Stimulated activated CD8-positive, alpha-beta memory T cell treated with anti-CD3 and anti-CD28 coated beads, Interleukin-7, amount 100 ng/mL, for 48 hours (primary cell): ENCODE measurements at regions not wholly inside any gene's neighbourhood (a gene's known extent, or its start where the extent isn't known, plus 50 kb on each side); places are given as distances from the start of the nearest gene placed in this dataset.

ENCODE experiments used
- DNase-seq, 2 donors: peaks; one replicate each; pipeline ENCODE4 v3.0.0-alpha.2; 2020; ENCODE audit warnings: low read depth in 1 of 2; ENCODE audit errors: extremely low read depth in 1 of 2

DNA sequence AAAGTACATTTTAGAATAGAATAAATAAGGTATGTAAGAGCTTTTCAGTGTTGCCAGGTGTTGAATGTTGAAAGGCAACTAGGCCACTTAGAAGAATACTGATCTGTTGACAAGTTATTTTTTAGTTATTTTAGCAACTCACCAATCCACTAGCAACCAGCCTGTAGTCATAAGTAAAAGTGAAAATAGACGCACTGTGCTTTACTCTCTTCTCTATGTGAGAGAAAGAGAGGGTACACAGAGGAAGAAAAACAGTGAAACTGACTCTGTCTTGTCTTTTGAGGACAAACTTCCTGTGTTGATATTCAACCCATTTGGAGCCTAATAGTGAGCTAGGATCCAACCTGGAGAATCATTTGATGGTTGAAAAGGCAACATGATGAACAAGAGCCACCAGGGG, 327.1 kb upstream of the GOLIM4 start:
- no peak for DNase-seq

DNA sequence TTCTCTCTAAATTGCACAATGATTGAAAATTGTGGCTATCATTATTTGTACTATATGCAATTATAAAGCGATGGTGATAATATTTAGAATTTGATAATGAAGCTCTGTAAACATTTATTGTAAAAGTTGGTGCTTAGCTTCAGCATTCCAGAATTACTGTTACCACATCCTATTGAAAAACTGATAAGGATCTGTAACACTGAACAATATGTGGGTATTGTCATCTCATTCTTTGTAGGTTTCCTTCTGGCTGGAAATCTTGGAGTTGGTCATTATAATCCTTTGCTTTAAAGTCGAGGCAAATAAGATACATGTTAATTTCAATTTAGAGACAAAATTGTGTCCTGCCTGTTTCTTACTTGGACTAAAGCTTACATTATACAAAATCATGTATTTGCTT, 323.4 kb upstream of the GOLIM4 start:
- no peak for DNase-seq

- no peak for DNase-seq
These were observed 321.3 kb upstream of the GOLIM4 start for GRCh38 chr3:168417016-168417415.

DNA sequence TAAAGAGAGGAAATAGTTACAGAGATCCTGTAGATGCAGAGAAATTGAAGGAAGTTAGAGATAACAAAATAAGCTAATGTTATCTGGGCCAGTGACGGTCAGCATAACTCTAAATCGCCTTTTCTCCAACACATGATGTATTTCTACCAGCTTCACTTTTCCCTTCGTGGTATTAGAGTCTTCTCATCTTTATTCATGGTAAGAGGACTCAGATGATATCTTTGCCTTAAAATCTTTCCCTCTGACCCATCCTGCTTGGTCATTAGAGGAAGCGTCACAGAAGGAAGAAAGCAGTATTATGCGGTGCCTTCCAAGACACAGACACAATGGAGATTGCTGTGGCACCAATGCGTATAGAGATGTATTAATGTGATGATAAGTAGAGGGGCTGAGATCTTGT, 320.7 kb upstream of the GOLIM4 start:
- no peak for DNase-seq

- no peak for DNase-seq
These were observed 318.4 kb upstream of the GOLIM4 start for GRCh38 chr3:168414149-168414548.

DNA sequence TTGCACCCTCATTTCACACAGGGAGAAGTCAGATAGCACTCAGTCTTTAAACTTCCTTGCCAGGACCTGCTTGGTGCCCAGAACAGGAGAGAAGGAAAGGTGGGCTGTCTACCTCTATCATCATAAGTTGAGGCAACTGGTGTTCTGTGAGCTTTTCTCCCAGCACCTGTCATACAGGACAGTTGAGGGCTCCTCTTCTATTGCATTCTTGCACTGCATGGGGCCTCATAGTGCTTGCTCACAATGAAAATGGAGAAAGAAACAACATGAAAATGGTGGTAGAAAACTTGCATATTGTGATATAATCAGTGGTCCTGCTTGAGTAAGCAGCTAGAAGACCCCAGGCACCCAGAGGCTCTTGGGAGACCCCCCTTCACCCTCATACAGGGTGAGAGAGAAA, 311.7 kb upstream of the GOLIM4 start:
- no peak for DNase-seq

- DNase-seq = no peak
These were observed 309.6 kb upstream of the GOLIM4 start for GRCh38 chr3:168405288-168405687.

DNA sequence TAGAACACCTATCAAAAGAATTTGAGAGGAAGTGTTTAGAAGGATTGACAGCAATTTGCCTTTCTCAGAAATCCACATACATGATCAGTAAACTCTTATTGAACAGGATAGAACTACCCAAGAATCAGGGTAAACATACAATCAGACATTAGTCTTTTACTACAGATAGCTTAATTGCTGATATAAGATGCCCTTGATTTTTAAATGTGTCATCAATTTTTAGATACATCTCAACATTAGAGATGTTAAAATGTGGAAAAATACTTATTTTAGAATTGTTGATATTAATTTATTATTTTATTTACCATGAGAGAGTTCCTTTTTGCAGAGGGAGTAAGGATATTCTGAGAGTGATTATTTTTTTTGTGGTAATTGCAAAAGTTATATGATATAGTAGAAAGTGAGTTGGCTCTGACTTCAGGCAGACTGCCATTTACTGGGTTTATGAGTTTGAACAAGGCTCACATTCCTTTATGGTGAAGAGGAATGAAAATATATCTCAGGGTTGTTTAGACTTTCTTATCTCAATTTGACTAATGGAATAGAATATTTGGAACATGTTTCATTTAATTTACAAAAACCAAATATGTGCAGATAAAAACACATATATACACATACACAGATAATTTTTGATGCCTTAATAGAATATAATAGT, 302.8 kb upstream of the GOLIM4 start:
- DNase-seq = no peak

GRCh38 chr3:168396861-168397260, 301.1 kb upstream of the GOLIM4 start:
- DNase-seq = no peak

DNA sequence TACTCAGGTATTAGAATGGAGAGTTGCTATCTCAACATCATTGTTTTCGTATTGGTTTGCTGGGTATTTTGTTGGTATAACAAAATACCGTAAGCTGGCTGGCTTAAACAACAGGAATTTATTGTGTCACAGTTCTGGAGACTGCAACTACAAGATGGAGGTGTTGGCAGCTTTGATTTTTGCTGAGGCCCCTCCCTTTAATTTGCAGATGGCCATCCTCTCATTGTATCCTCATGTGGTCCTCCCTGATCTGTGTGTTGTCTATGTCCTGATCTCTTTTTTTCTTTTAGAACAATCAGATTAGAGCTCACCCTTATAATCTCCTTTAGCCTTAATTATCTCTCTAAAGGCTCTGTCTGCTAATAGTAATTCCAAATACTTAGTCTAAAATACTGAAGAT, 299.8 kb upstream of the GOLIM4 start:
- DNase-seq = no peak

DNA sequence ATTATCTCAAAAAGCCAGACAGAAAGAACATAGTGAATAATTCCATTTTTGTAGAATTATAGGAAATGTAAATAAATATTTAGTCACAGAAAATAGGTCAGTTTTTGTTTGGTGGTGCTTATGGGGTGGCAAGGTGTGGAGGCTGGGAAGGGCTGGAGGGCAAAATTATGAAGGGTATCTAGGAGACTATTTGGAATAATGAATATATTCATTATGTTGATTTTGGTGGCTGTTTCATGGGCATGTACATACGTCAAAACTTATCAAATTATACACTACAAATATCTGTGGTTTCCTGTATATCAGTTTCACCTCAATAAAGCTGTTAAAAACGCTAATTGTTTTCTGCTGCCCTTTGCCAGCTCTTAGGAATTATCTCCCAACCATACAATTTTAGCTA, 298.7 kb upstream of the GOLIM4 start:
- DNase-seq = no peak

DNA sequence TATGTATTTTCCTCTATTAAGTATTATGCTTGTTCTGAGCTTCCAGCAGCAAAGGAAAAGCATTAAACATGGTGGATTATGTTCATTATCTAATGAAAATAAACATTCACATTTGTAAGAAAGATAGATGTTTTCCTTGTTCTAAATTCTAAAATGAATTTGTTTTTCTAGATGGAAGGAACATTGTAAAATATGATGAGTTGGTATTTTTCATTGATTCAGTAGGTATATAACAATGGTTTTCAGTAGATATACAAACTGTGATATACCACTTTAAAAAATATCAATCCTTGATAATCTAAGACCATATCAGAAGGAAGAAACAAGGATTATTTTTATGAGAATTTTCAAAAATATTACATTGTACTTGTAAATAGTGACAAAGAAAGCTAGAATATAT, 290.6 kb upstream of the GOLIM4 start:
- DNase-seq = no peak

DNA sequence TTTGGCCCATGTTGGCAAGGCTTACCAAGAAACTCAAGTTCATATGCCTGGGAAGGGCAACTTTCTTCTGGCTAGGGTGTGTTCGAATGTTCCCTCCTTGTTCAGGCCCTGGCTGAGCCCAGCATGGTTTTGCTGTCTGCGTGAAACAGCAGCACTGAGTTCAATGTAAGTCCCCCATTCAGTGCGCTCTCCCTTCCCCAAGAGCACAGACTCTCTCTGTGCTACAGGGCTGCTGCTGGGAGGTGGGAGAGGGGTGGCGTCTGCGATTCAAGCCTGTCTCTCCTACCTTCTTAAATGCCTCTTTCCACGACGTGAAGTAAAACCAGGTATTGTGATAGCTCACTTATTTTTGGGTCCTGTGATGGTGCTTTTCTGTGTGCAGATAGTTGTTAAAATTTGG, 289.3 kb upstream of the GOLIM4 start:
- no peak for DNase-seq

DNA sequence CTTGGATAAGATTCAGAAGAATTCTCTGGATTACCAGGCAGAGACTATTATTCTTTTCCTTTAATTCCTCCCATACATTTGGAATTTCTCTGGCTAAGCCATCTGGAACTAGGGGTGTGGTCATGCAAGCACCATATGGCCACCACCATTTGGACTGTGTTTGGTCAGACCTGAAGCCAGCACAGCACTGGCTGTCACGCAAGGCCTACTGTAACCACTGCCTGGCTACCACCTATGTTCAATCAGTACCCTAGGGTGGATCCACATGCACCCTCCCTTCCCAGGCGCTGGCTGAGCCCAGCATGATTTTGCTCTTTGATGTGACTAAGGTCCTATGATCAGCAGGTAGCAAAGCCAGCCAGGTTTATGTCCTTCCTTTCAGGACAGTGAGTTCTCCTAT, 287.8 kb upstream of the GOLIM4 start:
- no peak for DNase-seq

- no peak for DNase-seq
These were observed 276.1 kb upstream of the GOLIM4 start for GRCh38 chr3:168371846-168372245.

DNA sequence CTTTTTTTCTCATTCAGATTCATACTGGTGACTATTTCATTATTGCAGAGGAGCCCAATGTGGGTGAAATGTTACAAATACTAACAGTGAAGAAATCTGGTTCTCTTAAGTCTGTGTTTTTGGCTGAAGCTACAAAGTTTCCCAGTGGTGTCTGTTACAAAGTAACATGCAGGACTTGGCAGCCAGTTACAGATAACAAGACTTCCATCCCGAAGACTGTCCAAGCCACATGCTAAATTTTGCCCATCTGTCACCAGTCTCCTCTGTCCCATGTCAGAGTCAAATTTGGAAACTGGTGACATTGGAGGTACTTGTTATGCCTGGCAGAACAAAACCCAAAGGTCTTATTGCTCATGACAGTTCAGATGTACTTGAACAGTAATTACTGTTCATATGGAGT, 269.2 kb upstream of the GOLIM4 start:
- DNase-seq = no peak

GRCh38 chr3:168362661-168363247, 267.0 kb upstream of the GOLIM4 start:
- no peak for DNase-seq

DNA sequence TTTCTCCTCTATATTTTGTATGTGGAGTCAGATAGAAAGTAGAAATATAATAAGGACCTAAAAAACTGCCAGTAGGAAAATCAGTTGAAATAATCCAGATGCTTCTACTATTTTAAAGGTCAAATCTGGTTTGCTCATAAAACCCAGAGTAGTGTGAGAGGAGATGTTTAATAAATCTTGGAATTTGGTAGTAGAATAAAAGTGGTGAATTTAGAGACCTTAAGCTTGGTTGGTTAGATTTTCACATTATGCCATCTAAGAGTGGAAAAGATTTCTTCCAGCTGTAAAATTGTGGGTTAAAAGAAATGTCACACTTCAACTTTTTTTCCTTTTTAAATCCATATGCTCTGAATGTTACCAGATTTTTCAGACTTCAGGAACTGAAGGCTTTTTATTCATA, 266.4 kb upstream of the GOLIM4 start:
- DNase-seq = no peak

- no peak for DNase-seq
These were observed 265.3 kb upstream of the GOLIM4 start for GRCh38 chr3:168360993-168361392.

GRCh38 chr3:168342946-168343850, 247.5 kb upstream of the GOLIM4 start:
- DNase-seq = no peak

- no peak for DNase-seq
These were observed 246.5 kb upstream of the GOLIM4 start for GRCh38 chr3:168341956-168342936.
